ENCODE measurements at regions not wholly inside any gene's neighbourhood (a gene's known extent, or its start where the extent isn't known, plus 50 kb on each side); places are given as distances from the start of the nearest gene placed in this dataset.
A peak's percentile ranks its signal among the peaks of the same experiment; 100 is the strongest.

- no peak overlapping the region for H3K9ac ChIP-seq (ENCODE audit: low read depth in 1 of 2, low read length in 2 of 2)
- H3K4me1 ChIP-seq (ENCODE audit: control insufficient read depth in 2 of 2, insufficient read depth in 2 of 2, low read length in 2 of 2), result no peaks in the 10 kb centered on the region
- no peaks in the 10 kb centered on the region for H3K27me3 ChIP-seq (ENCODE audit: control insufficient read depth in 2 of 2, insufficient read depth in 2 of 2, low read length in 2 of 2)
- no peaks in the 10 kb centered on the region for H3K36me3 ChIP-seq (ENCODE audit: control insufficient read depth in 2 of 2, insufficient read depth in 2 of 2, low read length in 2 of 2)
- H3K27ac ChIP-seq (ENCODE audit: low read depth in 2 of 2, low read length in 2 of 2), result no peak overlapping the region
- H3K9me3 ChIP-seq (ENCODE audit: control insufficient read depth in 2 of 2, low read length in 2 of 2), result no peaks in the 10 kb centered on the region
- H3K4me3 ChIP-seq (ENCODE audit: low read length in 2 of 2), result no peak overlapping the region
Observed at GRCh38 chr4:157999723-158000122, 173.1 kb downstream of the GASK1B start.

GRCh38 chr4:157997296-157997695 lies 175.5 kb downstream of the GASK1B start:
- Histone ChIP-seq H3K4me1 (ENCODE audit: control insufficient read depth in 2 of 2, insufficient read depth in 2 of 2, low read length in 2 of 2) (peaks cover 0 to 1% of the 10 kb centered on the region in 2 donors), H3K4me3 (ENCODE audit: low read length in 2 of 2) (no peak overlapping the region), H3K9ac (ENCODE audit: low read depth in 1 of 2, low read length in 2 of 2) (no peak overlapping the region), H3K27ac (ENCODE audit: low read depth in 2 of 2, low read length in 2 of 2) (no peak overlapping the region), H3K9me3 (ENCODE audit: control insufficient read depth in 2 of 2, low read length in 2 of 2) (no peaks in the 10 kb centered on the region), H3K36me3 (ENCODE audit: control insufficient read depth in 2 of 2, insufficient read depth in 2 of 2, low read length in 2 of 2) (no peaks in the 10 kb centered on the region), H3K27me3 (ENCODE audit: control insufficient read depth in 2 of 2, insufficient read depth in 2 of 2, low read length in 2 of 2) (no peaks in the 10 kb centered on the region)

GRCh38 chr4:157996061-157997028 lies 176.5 kb downstream of the GASK1B start:
- peaks cover 0 to 2% of the 10 kb centered on the region in 2 donors for H3K4me1 ChIP-seq (ENCODE audit: control insufficient read depth in 2 of 2, insufficient read depth in 2 of 2, low read length in 2 of 2)
- H3K27me3 ChIP-seq (ENCODE audit: control insufficient read depth in 2 of 2, insufficient read depth in 2 of 2, low read length in 2 of 2), result no peaks in the 10 kb centered on the region
- H3K9ac ChIP-seq (ENCODE audit: low read depth in 1 of 2, low read length in 2 of 2), result no peak overlapping the region
- no peaks in the 10 kb centered on the region for H3K9me3 ChIP-seq (ENCODE audit: control insufficient read depth in 2 of 2, low read length in 2 of 2)
- H3K27ac ChIP-seq (ENCODE audit: low read depth in 2 of 2, low read length in 2 of 2), result no peak overlapping the region
- H3K36me3 ChIP-seq (ENCODE audit: control insufficient read depth in 2 of 2, insufficient read depth in 2 of 2, low read length in 2 of 2), result no peaks in the 10 kb centered on the region
- H3K4me3 ChIP-seq (ENCODE audit: low read length in 2 of 2), result no peak overlapping the region

- no peak overlapping the region for H3K9ac ChIP-seq (ENCODE audit: low read depth in 1 of 2, low read length in 2 of 2)
- no peaks in the 10 kb centered on the region for H3K9me3 ChIP-seq (ENCODE audit: control insufficient read depth in 2 of 2, low read length in 2 of 2)
- H3K36me3 ChIP-seq (ENCODE audit: control insufficient read depth in 2 of 2, insufficient read depth in 2 of 2, low read length in 2 of 2), result no peaks in the 10 kb centered on the region
- peaks cover 0 to 2% of the 10 kb centered on the region in 2 donors for H3K4me1 ChIP-seq (ENCODE audit: control insufficient read depth in 2 of 2, insufficient read depth in 2 of 2, low read length in 2 of 2)
- H3K27ac ChIP-seq (ENCODE audit: low read depth in 2 of 2, low read length in 2 of 2), result no peak overlapping the region
- no peak overlapping the region for H3K4me3 ChIP-seq (ENCODE audit: low read length in 2 of 2)
- H3K27me3 ChIP-seq (ENCODE audit: control insufficient read depth in 2 of 2, insufficient read depth in 2 of 2, low read length in 2 of 2), result no peaks in the 10 kb centered on the region
Observed at GRCh38 chr4:157994863-157995262, 178.0 kb downstream of the GASK1B start.

GRCh38 chr4:157992948-157993839 lies 179.6 kb downstream of the GASK1B start:
- no peak overlapping the region for H3K9ac ChIP-seq (ENCODE audit: low read depth in 1 of 2, low read length in 2 of 2)
- H3K27ac ChIP-seq (ENCODE audit: low read depth in 2 of 2, low read length in 2 of 2), result no peak overlapping the region

GRCh38 chr4:157992038-157992705 lies 180.7 kb downstream of the GASK1B start:
- no peaks in the 10 kb centered on the region for H3K9me3 ChIP-seq (ENCODE audit: control insufficient read depth in 2 of 2, low read length in 2 of 2)
- peaks cover 0 to 2% of the 10 kb centered on the region in 2 donors for H3K4me1 ChIP-seq (ENCODE audit: control insufficient read depth in 2 of 2, insufficient read depth in 2 of 2, low read length in 2 of 2)
- no peaks in the 10 kb centered on the region for H3K36me3 ChIP-seq (ENCODE audit: control insufficient read depth in 2 of 2, insufficient read depth in 2 of 2, low read length in 2 of 2)
- H3K27ac ChIP-seq (ENCODE audit: low read depth in 2 of 2, low read length in 2 of 2), result peak overlapping the region in 1 of 2 donors; percentile 58
- H3K27me3 ChIP-seq (ENCODE audit: control insufficient read depth in 2 of 2, insufficient read depth in 2 of 2, low read length in 2 of 2), result no peaks in the 10 kb centered on the region
- peak overlapping the region in 1 of 2 donors; percentile 48 for H3K9ac ChIP-seq (ENCODE audit: low read depth in 1 of 2, low read length in 2 of 2)
- H3K4me3 ChIP-seq (ENCODE audit: low read length in 2 of 2), result peak overlapping the region; percentile 36 to 67

More at GRCh38 chr4:157992948-157993839, 179.6 kb downstream of the GASK1B start:
- Histone ChIP-seq H3K27me3 (ENCODE audit: control insufficient read depth in 2 of 2, insufficient read depth in 2 of 2, low read length in 2 of 2) (no peaks in the 10 kb centered on the region), H3K36me3 (ENCODE audit: control insufficient read depth in 2 of 2, insufficient read depth in 2 of 2, low read length in 2 of 2) (no peaks in the 10 kb centered on the region), H3K4me3 (ENCODE audit: low read length in 2 of 2) (no peak overlapping the region), H3K4me1 (ENCODE audit: control insufficient read depth in 2 of 2, insufficient read depth in 2 of 2, low read length in 2 of 2) (peaks cover 0 to 2% of the 10 kb centered on the region in 2 donors), H3K9me3 (ENCODE audit: control insufficient read depth in 2 of 2, low read length in 2 of 2) (no peaks in the 10 kb centered on the region)

GRCh38 chr4:157988641-157989040 lies 184.2 kb downstream of the GASK1B start:
- no peak overlapping the region for H3K9ac ChIP-seq (ENCODE audit: low read depth in 1 of 2, low read length in 2 of 2)
- no peaks in the 10 kb centered on the region for H3K36me3 ChIP-seq (ENCODE audit: control insufficient read depth in 2 of 2, insufficient read depth in 2 of 2, low read length in 2 of 2)
- H3K9me3 ChIP-seq (ENCODE audit: control insufficient read depth in 2 of 2, low read length in 2 of 2), result no peaks in the 10 kb centered on the region
- no peak overlapping the region for H3K4me3 ChIP-seq (ENCODE audit: low read length in 2 of 2)
- H3K27ac ChIP-seq (ENCODE audit: low read depth in 2 of 2, low read length in 2 of 2), result no peak overlapping the region
- H3K27me3 ChIP-seq (ENCODE audit: control insufficient read depth in 2 of 2, insufficient read depth in 2 of 2, low read length in 2 of 2), result no peaks in the 10 kb centered on the region
- H3K4me1 ChIP-seq (ENCODE audit: control insufficient read depth in 2 of 2, insufficient read depth in 2 of 2, low read length in 2 of 2), result peaks cover 0 to 2% of the 10 kb centered on the region in 2 donors

GRCh38 chr4:157984285-157984911 lies 188.4 kb downstream of the GASK1B start:
- no peak overlapping the region for H3K27ac ChIP-seq (ENCODE audit: low read depth in 2 of 2, low read length in 2 of 2)
- H3K36me3 ChIP-seq (ENCODE audit: control insufficient read depth in 2 of 2, insufficient read depth in 2 of 2, low read length in 2 of 2), result no peaks in the 10 kb centered on the region
- no peak overlapping the region for H3K4me3 ChIP-seq (ENCODE audit: low read length in 2 of 2)
- no peaks in the 10 kb centered on the region for H3K9me3 ChIP-seq (ENCODE audit: control insufficient read depth in 2 of 2, low read length in 2 of 2)
- H3K4me1 ChIP-seq (ENCODE audit: control insufficient read depth in 2 of 2, insufficient read depth in 2 of 2, low read length in 2 of 2), result no peaks in the 10 kb centered on the region
- H3K9ac ChIP-seq (ENCODE audit: low read depth in 1 of 2, low read length in 2 of 2), result no peak overlapping the region
- no peaks in the 10 kb centered on the region for H3K27me3 ChIP-seq (ENCODE audit: control insufficient read depth in 2 of 2, insufficient read depth in 2 of 2, low read length in 2 of 2)

GRCh38 chr4:157983300-157983699 lies 189.5 kb downstream of the GASK1B start:
- H3K9ac ChIP-seq (ENCODE audit: low read depth in 1 of 2, low read length in 2 of 2), result no peak overlapping the region
- no peaks in the 10 kb centered on the region for H3K9me3 ChIP-seq (ENCODE audit: control insufficient read depth in 2 of 2, low read length in 2 of 2)

More at GRCh38 chr4:157983300-157983699, 189.5 kb downstream of the GASK1B start:
- H3K4me3 ChIP-seq (ENCODE audit: low read length in 2 of 2), result no peak overlapping the region
- H3K36me3 ChIP-seq (ENCODE audit: control insufficient read depth in 2 of 2, insufficient read depth in 2 of 2, low read length in 2 of 2), result no peaks in the 10 kb centered on the region
- H3K27ac ChIP-seq (ENCODE audit: low read depth in 2 of 2, low read length in 2 of 2), result no peak overlapping the region
- no peaks in the 10 kb centered on the region for H3K27me3 ChIP-seq (ENCODE audit: control insufficient read depth in 2 of 2, insufficient read depth in 2 of 2, low read length in 2 of 2)
- no peaks in the 10 kb centered on the region for H3K4me1 ChIP-seq (ENCODE audit: control insufficient read depth in 2 of 2, insufficient read depth in 2 of 2, low read length in 2 of 2)

All from mucosa of rectum (tissue), 2 donors.